HEK293 (cell line): ENCODE measurements at regions not wholly inside any gene's neighbourhood (a gene's known extent, or its start where the extent isn't known, plus 50 kb on each side); places are given as distances from the start of the nearest gene placed in this dataset.

Source experiments
- CTCF ChIA-PET: fragments of 350-600 bp; formaldehyde crosslinking; extraction: SDS; loops from one replicate; lab custom pipeline; 2021; ENCODE audit warnings: antibody characterized with exemption; lab: Yijun Ruan, JAX
- POLR2A ChIA-PET: fragments of 300-600 bp; formaldehyde crosslinking; extraction: SDS; loops from one replicate; lab custom pipeline; 2020; ENCODE audit warnings: antibody characterized with exemption, inconsistent platforms; lab: Yijun Ruan, JAX
- H3K27ac ChIP-seq: fragments of 200-500 bp; sonication (Bioruptor generic); 2 replicates; pipeline ENCODE4 v1.5.1; 2014; ENCODE audit warnings: low read depth, low read length, control low read depth, inconsistent platforms; ENCODE audit errors: extremely low read depth
- H3K36me3 ChIP-seq, 2 experiments: fragments of 200-500 bp in 1 of 2; sonication (Bioruptor generic) in 1 of 2; 1 replicate in 1 of 2; 2 replicates in 1 of 2; pipeline ENCODE4 v1.5.1; 2014 to 2017; ENCODE audit warnings: inconsistent platforms in 2 of 2, low read length in 2 of 2; ENCODE audit not compliant: control insufficient read depth in 2 of 2, insufficient read depth in 1 of 2
- H3K4me1 ChIP-seq: fragments of 200-500 bp; sonication (Bioruptor generic); 2 replicates; pipeline ENCODE4 v1.5.1; 2014; ENCODE audit warnings: mild to moderate bottlenecking, low read length, inconsistent platforms; ENCODE audit not compliant: control insufficient read depth, insufficient read depth
- H3K4me3 ChIP-seq: 2 replicates; pipeline ENCODE4 v1.5.1; 2011; ENCODE audit warnings: low read depth, mild to moderate bottlenecking, control low read depth, low read length, moderate library complexity
- H3K9me3 ChIP-seq: fragments of 200-500 bp; sonication (Bioruptor generic); 2 replicates; pipeline ENCODE4 v1.5.1; 2014; ENCODE audit warnings: low read depth, low read length, inconsistent platforms; ENCODE audit not compliant: control insufficient read depth, insufficient read depth
- GLI4 ChIP-seq: fragments of 450-650 bp; formaldehyde crosslinking; IDR thresholded peaks from 2 replicates; pipeline ENCODE4 v1.5.1; 2016; ENCODE audit warnings: missing biosample characterization, missing genetic modification characterization
- GLIS1 ChIP-seq: fragments of 450-650 bp; formaldehyde crosslinking; IDR thresholded peaks from 2 replicates; pipeline ENCODE4 v1.5.1; 2016; ENCODE audit warnings: missing biosample characterization, missing genetic modification characterization
- IKZF3 ChIP-seq: fragments of 450-650 bp; IDR thresholded peaks from 2 replicates; pipeline ENCODE4 v1.5.0; 2018; ENCODE audit warnings: missing biosample characterization, mild to moderate bottlenecking, missing genetic modification characterization, moderate library complexity
- PRDM1 ChIP-seq: fragments of 450-650 bp; formaldehyde crosslinking; IDR thresholded peaks from 2 replicates; pipeline ENCODE4; 2016; ENCODE audit warnings: missing biosample characterization, missing genetic modification characterization
- WT1 ChIP-seq: fragments of 450-650 bp; formaldehyde crosslinking; IDR thresholded peaks from 2 replicates; pipeline ENCODE4 v1.5.1; 2016; ENCODE audit warnings: missing biosample characterization, missing genetic modification characterization
- ZBTB1 ChIP-seq: fragments of 450-650 bp; formaldehyde crosslinking; IDR thresholded peaks from 2 replicates; pipeline ENCODE4 v1.5.1; 2016; ENCODE audit warnings: missing biosample characterization, missing genetic modification characterization
- ZEB2 ChIP-seq: fragments of 450-650 bp; formaldehyde crosslinking; IDR thresholded peaks from 2 replicates; pipeline ENCODE4 v1.5.1; 2016; ENCODE audit warnings: missing biosample characterization, missing genetic modification characterization
- ZFP37 ChIP-seq: fragments of 450-650 bp; formaldehyde crosslinking; IDR thresholded peaks from 2 replicates; pipeline ENCODE4 v1.5.1; 2016; ENCODE audit warnings: missing biosample characterization, missing genetic modification characterization
- ZFP41 ChIP-seq: fragments of 450-650 bp; formaldehyde crosslinking; IDR thresholded peaks from 2 replicates; pipeline ENCODE4 v1.5.1; 2016; ENCODE audit warnings: missing biosample characterization, missing genetic modification characterization, borderline replicate concordance
- ZIC2 ChIP-seq: fragments of 450-650 bp; formaldehyde crosslinking; IDR thresholded peaks from 2 replicates; pipeline ENCODE4 v1.5.1; 2016; ENCODE audit warnings: missing biosample characterization, missing genetic modification characterization
- ZNF132 ChIP-seq: fragments of 450-650 bp; formaldehyde crosslinking; IDR thresholded peaks from 2 replicates; pipeline ENCODE4 v1.5.1; 2017; ENCODE audit warnings: missing biosample characterization, missing genetic modification characterization, borderline replicate concordance
- ZNF146 ChIP-seq: fragments of 450-650 bp; formaldehyde crosslinking; IDR thresholded peaks from 2 replicates; pipeline ENCODE4 v1.5.1; 2016; ENCODE audit warnings: missing biosample characterization, missing genetic modification characterization
- ZNF223 ChIP-seq: fragments of 450-650 bp; formaldehyde crosslinking; IDR thresholded peaks from 2 replicates; pipeline ENCODE4 v1.5.1; 2016; ENCODE audit warnings: missing biosample characterization, missing genetic modification characterization
- ZNF266 ChIP-seq: fragments of 450-650 bp; formaldehyde crosslinking; IDR thresholded peaks from 2 replicates; pipeline ENCODE4 v1.5.1; 2016; ENCODE audit warnings: missing biosample characterization, missing genetic modification characterization, low read depth
- ZNF426 ChIP-seq: fragments of 450-650 bp; formaldehyde crosslinking; IDR thresholded peaks from 2 replicates; pipeline ENCODE4 v1.5.1; 2017; ENCODE audit warnings: missing biosample characterization, missing genetic modification characterization, mild to moderate bottlenecking, inconsistent platforms, moderate library complexity
- ZNF549 ChIP-seq: fragments of 450-650 bp; IDR thresholded peaks from 2 replicates; pipeline ENCODE4 v1.5.1; 2018; ENCODE audit warnings: missing biosample characterization, missing genetic modification characterization, mild to moderate bottlenecking, inconsistent platforms, moderate library complexity
- ZNF561 ChIP-seq: fragments of 450-650 bp; IDR thresholded peaks from 2 replicates; pipeline ENCODE4 v1.5.1; 2018; ENCODE audit warnings: missing biosample characterization, missing genetic modification characterization, borderline replicate concordance
- ZNF623 ChIP-seq: fragments of 450-650 bp; formaldehyde crosslinking; IDR thresholded peaks from 2 replicates; pipeline ENCODE4 v1.5.1; 2016; ENCODE audit warnings: missing biosample characterization, missing genetic modification characterization
- ZNF692 ChIP-seq: fragments of 450-650 bp; formaldehyde crosslinking; IDR thresholded peaks from 2 replicates; pipeline ENCODE4 v1.5.1; 2016; ENCODE audit warnings: missing biosample characterization, missing genetic modification characterization
- ZNF837 ChIP-seq: fragments of 450-650 bp; formaldehyde crosslinking; IDR thresholded peaks from 2 replicates; pipeline ENCODE4 v1.5.1; 2016; ENCODE audit warnings: missing biosample characterization, missing genetic modification characterization
- ZSCAN16 ChIP-seq: fragments of 450-650 bp; formaldehyde crosslinking; IDR thresholded peaks from 2 replicates; pipeline ENCODE4 v1.5.1; 2016; ENCODE audit warnings: missing biosample characterization, missing genetic modification characterization
- TF ChIP-seq, protein P1 (sequence below): fragments of 450-650 bp; formaldehyde crosslinking; IDR thresholded peaks from 2 replicates; pipeline ENCODE4 v1.5.1; 2016; ENCODE audit warnings: missing biosample characterization, missing genetic modification characterization
- TF ChIP-seq, protein P2 (sequence below): fragments of 450-650 bp; formaldehyde crosslinking; IDR thresholded peaks from 2 replicates; pipeline ENCODE4 v1.5.1; 2016; ENCODE audit warnings: missing biosample characterization, missing genetic modification characterization
- TF ChIP-seq, protein P3 (sequence below): fragments of 450-650 bp; formaldehyde crosslinking; IDR thresholded peaks from 2 replicates; pipeline ENCODE4 v1.5.1; 2017; ENCODE audit warnings: missing biosample characterization, missing genetic modification characterization
- TF ChIP-seq, protein P4 (sequence below): fragments of 450-650 bp; IDR thresholded peaks from 2 replicates; pipeline ENCODE4 v1.5.1; 2018; ENCODE audit warnings: missing biosample characterization, mild to moderate bottlenecking, missing genetic modification characterization

DNA sequence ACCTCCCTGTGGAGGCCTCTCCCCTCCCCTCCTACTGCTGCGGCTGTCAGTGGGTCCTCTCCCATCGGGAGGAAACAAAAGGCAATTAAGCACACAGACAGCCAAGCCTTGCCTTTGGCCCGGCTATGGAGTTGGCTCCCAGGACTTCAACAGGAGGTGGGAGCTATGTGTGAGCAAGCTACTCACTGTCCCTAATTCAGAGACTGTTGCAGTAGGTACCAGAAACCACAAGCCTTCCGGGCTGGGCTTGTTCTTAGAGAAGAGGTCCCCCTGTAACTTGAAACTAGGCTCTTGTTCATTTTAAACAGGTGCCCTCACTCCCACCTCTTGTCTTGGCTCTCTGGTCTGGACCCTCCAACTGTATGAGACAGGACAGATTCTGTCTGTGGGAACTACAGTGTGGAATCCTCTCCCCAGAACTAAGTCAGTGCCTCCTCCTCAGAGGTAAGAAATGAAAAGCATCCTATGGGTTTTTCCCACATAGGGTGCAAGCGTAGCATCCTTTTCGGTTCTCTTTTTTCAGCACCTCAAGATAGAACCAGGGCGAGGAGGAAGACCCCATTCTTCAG is 561.1 kb downstream of the EBF1 start:
- TF ChIP-seq ZIC2 (tag by site-specific recombination) (0 out of 2 replicates have a peak, but pooled peaks have one; percentile 35), ZNF837 (tag by site-specific recombination) (no peak), ZSCAN16 (tag by site-specific recombination) (no peak), ZNF426 (no peak), GLI4 (tag by site-specific recombination) (no peak), GLIS1 (tag by site-specific recombination) (peak; percentile 65)
- TF ChIP-seq, protein P1, sequence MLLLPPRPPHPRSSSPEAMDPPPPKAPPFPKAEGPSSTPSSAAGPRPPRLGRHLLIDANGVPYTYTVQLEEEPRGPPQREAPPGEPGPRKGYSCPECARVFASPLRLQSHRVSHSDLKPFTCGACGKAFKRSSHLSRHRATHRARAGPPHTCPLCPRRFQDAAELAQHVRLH: no peak
- TF ChIP-seq, all 188 proteins: peak for 2
- ChIA-PET POLR2A (no interaction called here), CTCF (no interaction called here)
- Histone ChIP-seq H3K9me3 (no peaks in the 10 kb centered on the region), H3K36me3 (no peaks in the 10 kb centered on the region), H3K4me1 (peaks cover under 1% of the 10 kb centered on the region; the same call in 1 of the 2 replicates), H3K4me3 (no peak overlapping the region), H3K27ac (no peak overlapping the region)

DNA sequence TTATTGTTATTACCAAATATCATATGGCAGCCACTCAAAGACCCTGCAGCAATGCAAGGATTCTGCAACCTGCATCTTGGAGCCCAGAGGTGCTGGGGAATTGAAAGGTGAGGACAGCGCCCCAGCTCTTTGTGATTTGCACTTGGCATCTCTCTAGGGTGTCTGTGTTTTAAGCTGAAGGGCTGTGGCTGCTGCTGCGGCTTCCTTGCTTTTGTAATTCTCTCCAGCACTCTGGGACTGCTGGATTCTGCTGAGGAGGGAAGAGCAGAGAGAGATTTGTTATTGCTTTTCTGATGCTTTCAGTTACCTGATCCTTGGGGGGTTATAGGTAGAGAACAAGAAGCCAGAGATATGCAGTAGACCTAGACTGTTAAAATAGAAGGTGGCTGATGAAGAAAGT is 562.4 kb downstream of the EBF1 start:
- no peaks in the 10 kb centered on the region for H3K4me1 ChIP-seq
- H3K27ac ChIP-seq: no peak overlapping the region
- TF ChIP-seq ZNF549 (tag by site-specific recombination): no peak
- TF ChIP-seq ZEB2: no peak
- no peak for TF ChIP-seq ZFP37 (tag by site-specific recombination)
- TF ChIP-seq ZBTB1 (tag by site-specific recombination): no peak
- no peak for TF ChIP-seq ZNF692 (tag by site-specific recombination)
- no peak for TF ChIP-seq WT1 (tag by site-specific recombination)
- TF ChIP-seq ZNF837 (tag by site-specific recombination): no peak
- no peak for TF ChIP-seq ZNF561 (tag by site-specific recombination)
- no peaks in the 10 kb centered on the region for H3K36me3 ChIP-seq
- H3K9me3 ChIP-seq: no peaks in the 10 kb centered on the region
- ChIA-PET POLR2A (no interaction called here), CTCF (no interaction called here)
- H3K4me3 ChIP-seq: no peak overlapping the region

DNA sequence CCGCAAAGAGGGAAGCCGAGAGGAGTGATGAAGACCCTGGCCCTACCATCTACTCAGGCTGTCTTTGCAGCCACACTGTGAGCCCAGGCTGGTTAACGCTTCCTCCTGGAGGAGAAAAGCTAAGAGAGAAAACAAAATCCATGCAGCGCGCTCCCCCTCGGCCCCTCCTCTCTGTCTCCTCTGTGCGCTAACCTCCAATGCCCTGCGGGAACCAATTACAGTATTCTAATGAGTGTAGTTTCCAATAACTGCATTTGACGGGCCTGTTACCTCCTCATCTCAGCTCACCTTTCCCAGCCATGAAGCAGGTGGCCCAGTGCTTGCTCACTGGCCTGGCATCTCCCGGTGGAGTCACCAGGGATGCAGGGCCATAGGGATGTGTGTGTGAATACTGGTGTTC is 565.5 kb downstream of the EBF1 start:
- H3K4me3 ChIP-seq: no peak overlapping the region
- no peaks in the 10 kb centered on the region for H3K36me3 ChIP-seq
- no peaks in the 10 kb centered on the region for H3K9me3 ChIP-seq
- no peaks in the 10 kb centered on the region for H3K4me1 ChIP-seq
- ChIA-PET POLR2A (no interaction called here), CTCF (interaction anchor here (0.6 kb wide), 1 partner anchor 974 kb away, joined by 4 read pairs; no protein-coding TSS in a partner anchor)
- no peak overlapping the region for H3K27ac ChIP-seq
- no peak for TF ChIP-seq IKZF3 (tag by site-specific recombination)
- TF ChIP-seq PRDM1: no peak
- no peak for TF ChIP-seq ZNF623 (tag by site-specific recombination)
- TF ChIP-seq ZNF223: no peak
- TF ChIP-seq, protein P2, sequence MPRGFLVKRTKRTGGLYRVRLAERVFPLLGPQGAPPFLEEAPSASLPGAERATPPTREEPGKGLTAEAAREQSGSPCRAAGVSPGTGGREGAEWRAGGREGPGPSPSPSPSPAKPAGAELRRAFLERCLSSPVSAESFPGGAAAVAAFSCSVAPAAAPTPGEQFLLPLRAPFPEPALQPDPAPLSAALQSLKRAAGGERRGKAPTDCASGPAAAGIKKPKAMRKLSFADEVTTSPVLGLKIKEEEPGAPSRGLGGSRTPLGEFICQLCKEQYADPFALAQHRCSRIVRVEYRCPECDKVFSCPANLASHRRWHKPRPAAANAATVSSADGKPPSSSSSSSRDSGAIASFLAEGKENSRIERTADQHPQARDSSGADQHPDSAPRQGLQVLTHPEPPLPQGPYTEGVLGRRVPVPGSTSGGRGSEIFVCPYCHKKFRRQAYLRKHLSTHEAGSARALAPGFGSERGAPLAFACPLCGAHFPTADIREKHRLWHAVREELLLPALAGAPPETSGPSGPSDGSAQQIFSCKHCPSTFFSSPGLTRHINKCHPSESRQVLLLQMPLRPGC: no peak
- TF ChIP-seq ZNF132 (tag by site-specific recombination): no peak
- no peak for TF ChIP-seq ZNF146 (tag by site-specific recombination)
- TF ChIP-seq ZEB2: no peak
- TF ChIP-seq, protein P3, sequence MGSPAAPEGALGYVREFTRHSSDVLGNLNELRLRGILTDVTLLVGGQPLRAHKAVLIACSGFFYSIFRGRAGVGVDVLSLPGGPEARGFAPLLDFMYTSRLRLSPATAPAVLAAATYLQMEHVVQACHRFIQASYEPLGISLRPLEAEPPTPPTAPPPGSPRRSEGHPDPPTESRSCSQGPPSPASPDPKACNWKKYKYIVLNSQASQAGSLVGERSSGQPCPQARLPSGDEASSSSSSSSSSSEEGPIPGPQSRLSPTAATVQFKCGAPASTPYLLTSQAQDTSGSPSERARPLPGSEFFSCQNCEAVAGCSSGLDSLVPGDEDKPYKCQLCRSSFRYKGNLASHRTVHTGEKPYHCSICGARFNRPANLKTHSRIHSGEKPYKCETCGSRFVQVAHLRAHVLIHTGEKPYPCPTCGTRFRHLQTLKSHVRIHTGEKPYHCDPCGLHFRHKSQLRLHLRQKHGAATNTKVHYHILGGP (tag by site-specific recombination): no peak
- TF ChIP-seq, protein P4, sequence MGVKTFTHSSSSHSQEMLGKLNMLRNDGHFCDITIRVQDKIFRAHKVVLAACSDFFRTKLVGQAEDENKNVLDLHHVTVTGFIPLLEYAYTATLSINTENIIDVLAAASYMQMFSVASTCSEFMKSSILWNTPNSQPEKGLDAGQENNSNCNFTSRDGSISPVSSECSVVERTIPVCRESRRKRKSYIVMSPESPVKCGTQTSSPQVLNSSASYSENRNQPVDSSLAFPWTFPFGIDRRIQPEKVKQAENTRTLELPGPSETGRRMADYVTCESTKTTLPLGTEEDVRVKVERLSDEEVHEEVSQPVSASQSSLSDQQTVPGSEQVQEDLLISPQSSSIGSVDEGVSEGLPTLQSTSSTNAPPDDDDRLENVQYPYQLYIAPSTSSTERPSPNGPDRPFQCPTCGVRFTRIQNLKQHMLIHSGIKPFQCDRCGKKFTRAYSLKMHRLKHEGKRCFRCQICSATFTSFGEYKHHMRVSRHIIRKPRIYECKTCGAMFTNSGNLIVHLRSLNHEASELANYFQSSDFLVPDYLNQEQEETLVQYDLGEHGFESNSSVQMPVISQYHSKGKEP (tag by site-specific recombination): no peak
- TF ChIP-seq ZNF266 (tag by site-specific recombination): no peak
- no peak for TF ChIP-seq ZFP41 (tag by site-specific recombination)
